ENCODE measurements at regions not wholly inside any gene's neighbourhood (a gene's known extent, or its start where the extent isn't known, plus 50 kb on each side); places are given as distances from the start of the nearest gene placed in this dataset.

DNA sequence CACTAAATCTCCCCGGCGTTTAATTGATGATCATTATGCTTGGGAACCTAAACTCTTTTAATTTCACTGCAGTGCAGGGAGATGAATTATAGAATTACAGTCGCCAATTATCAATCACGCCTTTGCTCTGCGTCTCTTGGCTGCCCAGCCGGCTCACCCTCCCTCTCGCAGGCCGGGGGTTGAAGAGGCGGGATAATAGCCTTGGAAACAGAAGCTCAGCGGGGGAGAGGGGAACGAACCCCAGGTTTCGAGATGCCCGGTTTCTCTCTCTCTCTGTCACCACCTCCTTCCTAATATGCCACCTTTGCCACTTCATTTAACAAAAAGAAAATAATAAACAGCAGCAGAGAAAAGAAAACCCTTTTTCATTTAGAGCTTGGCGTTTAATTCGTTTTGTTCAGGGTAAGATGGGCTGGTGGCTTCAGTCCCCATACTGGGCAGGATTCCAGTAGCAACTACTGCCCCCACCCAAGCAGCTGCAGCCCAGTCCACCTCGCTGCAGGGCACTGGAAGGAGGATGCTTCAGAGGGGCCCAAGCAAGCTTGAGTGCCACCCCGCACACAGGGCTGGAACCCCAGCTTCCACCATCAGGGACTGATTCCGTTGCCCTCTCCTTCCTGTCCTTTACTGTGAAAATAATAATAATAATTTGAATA lies 271.7 kb downstream of the BUD13 start:
- no peaks in the 10 kb centered on the region for H3K4me1 ChIP-seq (ENCODE audit: control insufficient read depth in 2 of 2, insufficient read depth in 2 of 2, low read length in 1 of 2)
- H3K4me3 ChIP-seq (ENCODE audit: low read depth in 1 of 2, low read length in 2 of 2) = no peak overlapping the region
- H3K27ac ChIP-seq (ENCODE audit: low read depth in 2 of 2, low read length in 1 of 2) = no peak overlapping the region
- 22 to 25% methylated on average over 18 of the region's 18 CpGs for WGBS, 2 donors
- H3K36me3 ChIP-seq (ENCODE audit: control insufficient read depth in 2 of 2, insufficient read depth in 2 of 2, low read length in 1 of 2) = no peaks in the 10 kb centered on the region
- H3K9me3 ChIP-seq (ENCODE audit: control insufficient read depth in 2 of 2, insufficient read depth in 1 of 2, low read depth in 1 of 2, low read length in 1 of 2) = no peaks in the 10 kb centered on the region
- H3K27me3 ChIP-seq (ENCODE audit: control insufficient read depth in 1 of 2, insufficient read depth in 2 of 2, low read length in 2 of 2) = no peaks in the 10 kb centered on the region

GRCh38 chr11:116500026-116500946 lies 272.5 kb downstream of the BUD13 start:
- Histone ChIP-seq H3K36me3 (ENCODE audit: control insufficient read depth in 2 of 2, insufficient read depth in 2 of 2, low read length in 1 of 2) (no peaks in the 10 kb centered on the region), H3K9me3 (ENCODE audit: control insufficient read depth in 2 of 2, insufficient read depth in 1 of 2, low read depth in 1 of 2, low read length in 1 of 2) (no peaks in the 10 kb centered on the region), H3K4me1 (ENCODE audit: control insufficient read depth in 2 of 2, insufficient read depth in 2 of 2, low read length in 1 of 2) (no peaks in the 10 kb centered on the region), H3K27me3 (ENCODE audit: control insufficient read depth in 1 of 2, insufficient read depth in 2 of 2, low read length in 2 of 2) (no peaks in the 10 kb centered on the region), H3K27ac (ENCODE audit: low read depth in 2 of 2, low read length in 1 of 2) (no peak overlapping the region), H3K4me3 (ENCODE audit: low read depth in 1 of 2, low read length in 2 of 2) (no peak overlapping the region)
- 22 to 23% methylated on average over 44 to 45 of the region's 45 CpGs for WGBS, 2 donors

DNA sequence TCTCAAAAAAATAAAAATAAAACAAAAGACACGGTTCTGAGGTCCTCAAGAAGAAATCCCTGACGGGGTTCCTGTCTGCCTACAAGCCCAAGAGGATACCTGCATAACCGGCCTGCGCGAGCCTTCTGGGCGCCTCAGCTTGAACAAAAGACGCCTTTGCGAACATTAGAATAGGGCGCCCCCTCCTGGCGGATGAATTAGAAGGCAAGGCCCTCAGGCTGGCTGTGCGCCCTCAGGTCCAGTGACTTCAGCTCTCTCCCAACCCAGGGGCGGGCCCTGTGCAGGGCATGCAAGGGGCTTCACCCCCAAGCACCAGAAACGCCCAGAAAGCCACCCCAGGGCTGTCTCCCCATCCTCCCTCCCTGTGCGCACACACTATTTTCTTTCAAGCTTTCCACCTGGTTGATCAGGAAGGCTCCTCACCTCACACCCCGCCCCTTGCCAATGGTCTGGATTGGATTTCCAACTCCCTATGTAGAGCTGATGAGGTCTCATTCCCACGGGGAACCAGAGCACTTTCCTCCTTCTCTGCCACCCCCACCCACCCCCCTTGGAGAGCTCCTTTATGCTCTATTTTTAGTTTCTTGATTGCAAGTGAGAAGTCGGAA lies 273.3 kb downstream of the BUD13 start:
- Histone ChIP-seq H3K9me3 (ENCODE audit: control insufficient read depth in 2 of 2, insufficient read depth in 1 of 2, low read depth in 1 of 2, low read length in 1 of 2) (no peaks in the 10 kb centered on the region), H3K4me1 (ENCODE audit: control insufficient read depth in 2 of 2, insufficient read depth in 2 of 2, low read length in 1 of 2) (no peaks in the 10 kb centered on the region), H3K27ac (ENCODE audit: low read depth in 2 of 2, low read length in 1 of 2) (no peak overlapping the region), H3K36me3 (ENCODE audit: control insufficient read depth in 2 of 2, insufficient read depth in 2 of 2, low read length in 1 of 2) (no peaks in the 10 kb centered on the region), H3K4me3 (ENCODE audit: low read depth in 1 of 2, low read length in 2 of 2) (no peak overlapping the region), H3K27me3 (ENCODE audit: control insufficient read depth in 1 of 2, insufficient read depth in 2 of 2, low read length in 2 of 2) (no peaks in the 10 kb centered on the region)
- WGBS, 2 donors = 27 to 28% methylated on average over 17 of the region's 17 CpGs

- WGBS, 2 donors = 87 to 88% methylated on average over 6 of the region's 6 CpGs
- Histone ChIP-seq H3K36me3 (ENCODE audit: control insufficient read depth in 2 of 2, insufficient read depth in 2 of 2, low read length in 1 of 2) (no peaks in the 10 kb centered on the region), H3K4me3 (ENCODE audit: low read depth in 1 of 2, low read length in 2 of 2) (no peak overlapping the region), H3K4me1 (ENCODE audit: control insufficient read depth in 2 of 2, insufficient read depth in 2 of 2, low read length in 1 of 2) (no peaks in the 10 kb centered on the region), H3K27me3 (ENCODE audit: control insufficient read depth in 1 of 2, insufficient read depth in 2 of 2, low read length in 2 of 2) (no peaks in the 10 kb centered on the region), H3K9me3 (ENCODE audit: control insufficient read depth in 2 of 2, insufficient read depth in 1 of 2, low read depth in 1 of 2, low read length in 1 of 2) (no peaks in the 10 kb centered on the region), H3K27ac (ENCODE audit: low read depth in 2 of 2, low read length in 1 of 2) (no peak overlapping the region)
Measured at GRCh38 chr11:116498161-116498560, 274.6 kb downstream of the BUD13 start.

- Histone ChIP-seq H3K4me3 (ENCODE audit: low read depth in 1 of 2, low read length in 2 of 2) (no peak overlapping the region), H3K27ac (ENCODE audit: low read depth in 2 of 2, low read length in 1 of 2) (no peak overlapping the region), H3K4me1 (ENCODE audit: control insufficient read depth in 2 of 2, insufficient read depth in 2 of 2, low read length in 1 of 2) (no peaks in the 10 kb centered on the region), H3K36me3 (ENCODE audit: control insufficient read depth in 2 of 2, insufficient read depth in 2 of 2, low read length in 1 of 2) (no peaks in the 10 kb centered on the region), H3K9me3 (ENCODE audit: control insufficient read depth in 2 of 2, insufficient read depth in 1 of 2, low read depth in 1 of 2, low read length in 1 of 2) (no peaks in the 10 kb centered on the region), H3K27me3 (ENCODE audit: control insufficient read depth in 1 of 2, insufficient read depth in 2 of 2, low read length in 2 of 2) (no peaks in the 10 kb centered on the region)
- WGBS, 2 donors = 89 to 91% methylated on average over 3 of the region's 3 CpGs
Measured at GRCh38 chr11:116492600-116492999, 280.2 kb downstream of the BUD13 start.

DNA sequence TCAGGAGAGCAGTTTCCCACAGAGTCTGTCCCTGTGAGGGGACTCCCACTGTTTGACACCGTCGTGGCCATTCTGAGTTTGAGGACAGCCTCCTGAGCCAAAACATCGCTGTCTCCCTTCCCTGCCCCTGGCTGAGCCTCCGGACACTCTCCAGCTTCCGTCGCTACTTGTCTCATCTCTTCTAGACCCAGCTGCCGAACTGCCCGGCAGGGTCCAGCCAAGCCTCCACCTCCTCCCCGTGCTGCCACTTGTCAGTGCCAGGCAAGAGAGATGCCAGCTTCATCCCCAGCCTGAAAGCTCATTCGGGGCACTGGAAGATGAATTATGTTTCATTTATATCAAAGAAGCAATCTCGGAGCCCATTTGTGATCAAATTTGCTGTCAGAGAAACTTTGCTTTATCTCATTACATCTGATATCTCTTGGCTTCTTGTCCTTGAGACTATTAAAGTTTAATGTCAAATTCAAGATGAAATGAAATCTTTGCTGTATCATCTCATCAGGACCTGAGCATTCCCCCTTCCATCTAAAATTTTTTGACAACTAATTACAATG lies 283.9 kb downstream of the BUD13 start:
- no peaks in the 10 kb centered on the region for H3K36me3 ChIP-seq (ENCODE audit: control insufficient read depth in 2 of 2, insufficient read depth in 2 of 2, low read length in 1 of 2)
- no peaks in the 10 kb centered on the region for H3K9me3 ChIP-seq (ENCODE audit: control insufficient read depth in 2 of 2, insufficient read depth in 1 of 2, low read depth in 1 of 2, low read length in 1 of 2)
- no peaks in the 10 kb centered on the region for H3K4me1 ChIP-seq (ENCODE audit: control insufficient read depth in 2 of 2, insufficient read depth in 2 of 2, low read length in 1 of 2)
- H3K27ac ChIP-seq (ENCODE audit: low read depth in 2 of 2, low read length in 1 of 2) = no peak overlapping the region
- H3K4me3 ChIP-seq (ENCODE audit: low read depth in 1 of 2, low read length in 2 of 2) = no peak overlapping the region
- no peaks in the 10 kb centered on the region for H3K27me3 ChIP-seq (ENCODE audit: control insufficient read depth in 1 of 2, insufficient read depth in 2 of 2, low read length in 2 of 2)
- 61% methylated on average over 11 of the region's 11 CpGs for WGBS, 2 donors

GRCh38 chr11:116485425-116485824 lies 287.4 kb downstream of the BUD13 start:
- H3K4me1 ChIP-seq (ENCODE audit: control insufficient read depth in 2 of 2, insufficient read depth in 2 of 2, low read length in 1 of 2) = no peaks in the 10 kb centered on the region
- no peak overlapping the region for H3K4me3 ChIP-seq (ENCODE audit: low read depth in 1 of 2, low read length in 2 of 2)
- 77 to 81% methylated on average over 4 of the region's 4 CpGs for WGBS, 2 donors
- H3K27ac ChIP-seq (ENCODE audit: low read depth in 2 of 2, low read length in 1 of 2) = no peak overlapping the region
- no peaks in the 10 kb centered on the region for H3K36me3 ChIP-seq (ENCODE audit: control insufficient read depth in 2 of 2, insufficient read depth in 2 of 2, low read length in 1 of 2)
- H3K9me3 ChIP-seq (ENCODE audit: control insufficient read depth in 2 of 2, insufficient read depth in 1 of 2, low read depth in 1 of 2, low read length in 1 of 2) = no peaks in the 10 kb centered on the region
- H3K27me3 ChIP-seq (ENCODE audit: control insufficient read depth in 1 of 2, insufficient read depth in 2 of 2, low read length in 2 of 2) = no peaks in the 10 kb centered on the region

- WGBS, 2 donors = 85 to 86% methylated on average over 4 of the region's 4 CpGs
- no peaks in the 10 kb centered on the region for H3K4me1 ChIP-seq (ENCODE audit: control insufficient read depth in 2 of 2, insufficient read depth in 2 of 2, low read length in 1 of 2)
- no peaks in the 10 kb centered on the region for H3K9me3 ChIP-seq (ENCODE audit: control insufficient read depth in 2 of 2, insufficient read depth in 1 of 2, low read depth in 1 of 2, low read length in 1 of 2)
- H3K27ac ChIP-seq (ENCODE audit: low read depth in 2 of 2, low read length in 1 of 2) = no peak overlapping the region
- H3K4me3 ChIP-seq (ENCODE audit: low read depth in 1 of 2, low read length in 2 of 2) = no peak overlapping the region
- H3K27me3 ChIP-seq (ENCODE audit: control insufficient read depth in 1 of 2, insufficient read depth in 2 of 2, low read length in 2 of 2) = no peaks in the 10 kb centered on the region
- H3K36me3 ChIP-seq (ENCODE audit: control insufficient read depth in 2 of 2, insufficient read depth in 2 of 2, low read length in 1 of 2) = no peaks in the 10 kb centered on the region
Measured at GRCh38 chr11:116482716-116483115, 290.1 kb downstream of the BUD13 start.

DNA sequence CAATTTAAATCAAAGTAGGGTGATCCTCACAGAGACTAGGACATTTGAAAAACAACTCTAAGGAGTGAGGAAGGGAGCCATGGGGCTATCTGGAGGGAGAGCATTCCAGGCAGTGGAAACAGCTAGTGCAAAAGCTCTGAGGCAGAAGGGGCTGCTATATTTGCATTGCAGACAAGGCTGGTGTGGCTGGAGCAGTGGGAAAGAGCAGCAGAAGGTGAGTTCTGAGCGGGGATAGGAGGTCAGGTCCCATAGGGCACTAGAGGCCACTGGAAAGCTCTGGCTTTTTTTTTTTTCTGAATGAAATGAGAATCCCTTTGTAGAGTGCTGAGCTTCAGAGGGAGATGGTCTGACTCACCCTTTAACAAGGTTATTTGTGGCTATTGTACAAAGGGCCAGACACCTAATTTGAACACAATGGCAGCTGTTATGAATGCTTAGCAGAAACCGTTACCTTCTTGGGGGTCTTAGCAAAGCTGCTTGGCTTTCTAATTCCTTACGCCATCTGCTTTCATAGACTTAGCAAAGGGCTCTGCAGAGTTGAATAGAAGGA lies 291.6 kb downstream of the BUD13 start:
- H3K36me3 ChIP-seq (ENCODE audit: control insufficient read depth in 2 of 2, insufficient read depth in 2 of 2, low read length in 1 of 2) = no peaks in the 10 kb centered on the region
- WGBS, 2 donors = 67 to 69% methylated on average over 3 of the region's 3 CpGs
- H3K27ac ChIP-seq (ENCODE audit: low read depth in 2 of 2, low read length in 1 of 2) = no peak overlapping the region
- no peaks in the 10 kb centered on the region for H3K9me3 ChIP-seq (ENCODE audit: control insufficient read depth in 2 of 2, insufficient read depth in 1 of 2, low read depth in 1 of 2, low read length in 1 of 2)
- no peaks in the 10 kb centered on the region for H3K27me3 ChIP-seq (ENCODE audit: control insufficient read depth in 1 of 2, insufficient read depth in 2 of 2, low read length in 2 of 2)
- no peaks in the 10 kb centered on the region for H3K4me1 ChIP-seq (ENCODE audit: control insufficient read depth in 2 of 2, insufficient read depth in 2 of 2, low read length in 1 of 2)
- H3K4me3 ChIP-seq (ENCODE audit: low read depth in 1 of 2, low read length in 2 of 2) = no peak overlapping the region
